ENCODE measurements at regions not wholly inside any gene's neighbourhood (a gene's known extent, or its start where the extent isn't known, plus 50 kb on each side); places are given as distances from the start of the nearest gene placed in this dataset.

DNA sequence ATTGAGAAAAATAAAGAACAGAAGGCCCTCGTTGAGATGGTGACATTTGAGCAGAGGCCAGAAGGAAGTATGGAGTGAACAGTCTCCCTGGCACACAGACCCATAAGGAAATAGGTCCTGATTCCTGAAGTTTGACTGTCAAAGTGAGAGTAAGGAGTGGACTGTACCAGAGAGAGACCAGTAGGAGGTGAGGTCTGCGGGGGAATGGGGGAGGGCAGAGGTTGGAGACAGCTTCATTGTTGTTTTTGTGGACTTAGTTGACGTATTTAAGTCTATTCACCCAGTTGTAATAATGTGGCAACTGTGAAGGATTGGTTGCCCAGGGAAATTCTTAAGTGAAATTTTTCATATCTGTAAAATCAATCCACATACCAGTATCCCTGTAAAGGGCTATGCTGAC, 110.7 kb downstream of the TFAP2B start:
- DNase-seq (ENCODE audit: unreplicated experiment), result no peak
- Mint-ChIP-seq H3K27ac (ENCODE audit: low read depth, unreplicated experiment) (no peak overlapping the region), H3K36me3 (ENCODE audit: insufficient read depth, unreplicated experiment) (no peaks in the 10 kb centered on the region), H3K4me1 (ENCODE audit: insufficient read depth, unreplicated experiment) (no peaks in the 10 kb centered on the region), H3K4me3 (ENCODE audit: unreplicated experiment) (no peak overlapping the region), H3K27me3 (ENCODE audit: insufficient read depth, unreplicated experiment) (no peaks in the 10 kb centered on the region), H3K9me3 (ENCODE audit: unreplicated experiment) (no peaks in the 10 kb centered on the region)
- CTCF ChIA-PET, result no interaction called here
- POLR2A ChIA-PET, result no interaction called here
- TF ChIP-seq, protein P1, sequence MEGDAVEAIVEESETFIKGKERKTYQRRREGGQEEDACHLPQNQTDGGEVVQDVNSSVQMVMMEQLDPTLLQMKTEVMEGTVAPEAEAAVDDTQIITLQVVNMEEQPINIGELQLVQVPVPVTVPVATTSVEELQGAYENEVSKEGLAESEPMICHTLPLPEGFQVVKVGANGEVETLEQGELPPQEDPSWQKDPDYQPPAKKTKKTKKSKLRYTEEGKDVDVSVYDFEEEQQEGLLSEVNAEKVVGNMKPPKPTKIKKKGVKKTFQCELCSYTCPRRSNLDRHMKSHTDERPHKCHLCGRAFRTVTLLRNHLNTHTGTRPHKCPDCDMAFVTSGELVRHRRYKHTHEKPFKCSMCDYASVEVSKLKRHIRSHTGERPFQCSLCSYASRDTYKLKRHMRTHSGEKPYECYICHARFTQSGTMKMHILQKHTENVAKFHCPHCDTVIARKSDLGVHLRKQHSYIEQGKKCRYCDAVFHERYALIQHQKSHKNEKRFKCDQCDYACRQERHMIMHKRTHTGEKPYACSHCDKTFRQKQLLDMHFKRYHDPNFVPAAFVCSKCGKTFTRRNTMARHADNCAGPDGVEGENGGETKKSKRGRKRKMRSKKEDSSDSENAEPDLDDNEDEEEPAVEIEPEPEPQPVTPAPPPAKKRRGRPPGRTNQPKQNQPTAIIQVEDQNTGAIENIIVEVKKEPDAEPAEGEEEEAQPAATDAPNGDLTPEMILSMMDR (IDR thresholded peaks at IDR 0.05; ENCODE audit: unreplicated experiment), result no peak
- no TSS peak for BruUV-seq (replicated peaks)
- intact Hi-C loops (cut with micrococcal nuclease), result no loop called here

DNA sequence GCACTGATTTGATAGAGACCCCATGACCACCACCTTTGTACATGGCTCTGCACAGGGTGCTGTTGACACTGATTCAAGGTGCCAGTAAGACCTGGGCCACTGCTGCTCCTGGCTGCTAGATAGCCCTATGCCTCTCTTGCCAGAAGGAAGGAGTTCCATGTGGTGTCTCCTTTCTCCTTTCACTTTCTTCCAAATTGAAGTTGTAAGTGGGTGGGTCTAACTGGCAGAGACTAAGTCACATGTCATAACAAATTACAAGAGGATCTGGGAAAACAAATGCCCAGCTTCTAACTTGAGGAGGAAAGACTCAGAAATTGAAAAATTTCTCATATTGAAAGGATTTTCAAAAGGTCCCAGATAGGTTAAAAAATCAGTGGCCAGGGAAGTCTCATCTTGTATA, 116.8 kb downstream of the TFAP2B start:
- no peak overlapping the region for H3K27ac Mint-ChIP-seq (ENCODE audit: low read depth, unreplicated experiment)

DNA sequence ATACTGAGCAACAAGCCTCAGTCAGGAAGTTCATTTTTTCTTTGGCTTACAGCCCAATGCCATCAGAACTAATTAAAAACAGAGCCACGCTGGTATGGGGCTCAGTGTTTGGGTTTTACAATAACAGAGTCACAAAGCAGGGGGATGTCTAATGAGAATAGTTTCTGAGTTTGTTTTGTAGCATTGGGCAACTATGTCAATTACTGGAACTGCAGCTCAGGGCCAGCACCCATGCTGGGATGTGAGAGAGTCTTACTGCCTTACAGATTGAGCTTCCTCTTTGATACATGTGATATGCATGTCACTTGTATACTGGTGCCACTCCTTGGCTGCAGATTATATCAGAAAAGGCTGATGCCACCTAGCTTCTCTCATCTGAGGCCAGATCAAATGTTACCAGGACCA, 117.6 kb downstream of the TFAP2B start:
- ChIA-PET POLR2A (no interaction called here), CTCF (interaction anchor here (0.6 kb wide), 1 partner anchor 999 kb away, joined by 3 read pairs; no protein-coding TSS in a partner anchor)
- no peaks in the 10 kb centered on the region for H3K27me3 Mint-ChIP-seq (ENCODE audit: insufficient read depth, unreplicated experiment)
- H3K27ac Mint-ChIP-seq (ENCODE audit: low read depth, unreplicated experiment), result no peak overlapping the region
- no peak overlapping the region for H3K4me3 Mint-ChIP-seq (ENCODE audit: unreplicated experiment)
- intact Hi-C loops (cut with micrococcal nuclease), result no loop called here
- H3K4me1 Mint-ChIP-seq (ENCODE audit: insufficient read depth, unreplicated experiment), result no peaks in the 10 kb centered on the region
- no TSS peak for BruUV-seq (replicated peaks)
- DNase-seq (ENCODE audit: unreplicated experiment), result no peak
- TF ChIP-seq, protein P1 (IDR thresholded peaks at IDR 0.05; ENCODE audit: unreplicated experiment), result no peak
- H3K9me3 Mint-ChIP-seq (ENCODE audit: unreplicated experiment), result no peaks in the 10 kb centered on the region
- no peaks in the 10 kb centered on the region for H3K36me3 Mint-ChIP-seq (ENCODE audit: insufficient read depth, unreplicated experiment)

More for the DNA sequence above, 116.8 kb downstream of the TFAP2B start:
- no peaks in the 10 kb centered on the region for H3K27me3 Mint-ChIP-seq (ENCODE audit: insufficient read depth, unreplicated experiment)
- DNase-seq (ENCODE audit: unreplicated experiment), result no peak
- TF ChIP-seq, protein P1 (IDR thresholded peaks at IDR 0.05; ENCODE audit: unreplicated experiment), result no peak
- no peaks in the 10 kb centered on the region for H3K36me3 Mint-ChIP-seq (ENCODE audit: insufficient read depth, unreplicated experiment)
- no peak overlapping the region for H3K4me3 Mint-ChIP-seq (ENCODE audit: unreplicated experiment)
- intact Hi-C loops (cut with micrococcal nuclease), result no loop called here
- no peaks in the 10 kb centered on the region for H3K9me3 Mint-ChIP-seq (ENCODE audit: unreplicated experiment)
- no TSS peak for BruUV-seq (replicated peaks)
- POLR2A ChIA-PET, result no interaction called here
- H3K4me1 Mint-ChIP-seq (ENCODE audit: insufficient read depth, unreplicated experiment), result no peaks in the 10 kb centered on the region
- CTCF ChIA-PET, result no interaction called here

- ChIA-PET POLR2A (no interaction called here), CTCF (no interaction called here)
- no peaks in the 10 kb centered on the region for H3K4me1 Mint-ChIP-seq (ENCODE audit: insufficient read depth, unreplicated experiment)
- H3K27me3 Mint-ChIP-seq (ENCODE audit: insufficient read depth, unreplicated experiment), result no peaks in the 10 kb centered on the region
- BruUV-seq (replicated peaks), result no TSS peak
- H3K27ac Mint-ChIP-seq (ENCODE audit: low read depth, unreplicated experiment), result no peak overlapping the region
- TF ChIP-seq, protein P1 (IDR thresholded peaks at IDR 0.05; ENCODE audit: unreplicated experiment), result no peak
- intact Hi-C loops (cut with micrococcal nuclease), result no loop called here
- H3K9me3 Mint-ChIP-seq (ENCODE audit: unreplicated experiment), result no peaks in the 10 kb centered on the region
- DNase-seq (ENCODE audit: unreplicated experiment), result peak; percentile 52
- no peak overlapping the region for H3K4me3 Mint-ChIP-seq (ENCODE audit: unreplicated experiment)
- no peaks in the 10 kb centered on the region for H3K36me3 Mint-ChIP-seq (ENCODE audit: insufficient read depth, unreplicated experiment)
These were observed 121.3 kb downstream of the TFAP2B start for GRCh38 chr6:50939931-50940330.

Data from MCF 10A (cell line).